ENCODE measurements at regions not wholly inside any gene's neighbourhood (a gene's known extent, or its start where the extent isn't known, plus 50 kb on each side); places are given as distances from the start of the nearest gene placed in this dataset.
"Not testable (repeated sequence)": the region's sequence is repeated elsewhere in the genome, so short reads cannot be mapped to it uniquely, and the experiment has no call there.

DNA sequence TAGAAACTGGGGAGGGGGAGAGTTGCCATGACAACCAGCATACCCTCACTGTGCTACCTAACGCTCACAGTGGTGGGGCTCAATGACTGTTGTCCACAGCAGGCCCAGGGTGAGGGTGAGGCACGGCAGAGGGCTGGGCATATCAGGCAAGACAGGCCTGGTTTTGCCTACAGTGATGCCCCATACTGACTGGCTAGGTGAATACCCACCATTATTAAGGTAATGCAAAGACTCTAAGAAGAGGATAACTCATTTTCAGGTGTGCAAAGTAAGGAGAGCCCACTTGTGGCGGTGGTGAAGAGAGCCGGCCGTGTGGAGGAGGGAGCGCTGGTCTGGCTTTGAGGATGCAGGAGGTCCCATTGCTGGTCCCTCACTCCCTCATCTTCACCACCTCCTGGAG is 422.3 kb downstream of the FUT8 start:
- no peak for DNase-seq

DNA sequence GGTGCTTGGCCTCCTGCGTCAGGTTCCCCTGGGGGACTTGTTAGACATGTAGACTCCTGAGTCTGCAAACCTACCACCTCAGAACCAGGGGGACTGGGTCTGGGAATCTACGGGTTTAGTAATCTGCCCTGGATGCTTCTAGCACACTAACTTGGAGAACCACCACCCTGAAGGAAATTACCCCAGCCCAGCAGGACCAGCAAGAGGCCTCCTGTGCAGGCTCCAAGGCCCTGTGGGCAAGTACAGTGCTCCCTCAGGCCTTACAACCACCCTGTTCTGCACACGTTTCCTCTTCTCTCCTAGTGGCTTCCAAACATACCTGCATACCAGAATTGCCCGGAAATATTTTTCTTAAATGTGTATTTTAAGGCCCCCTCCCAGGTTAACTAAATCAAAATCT is 423.0 kb downstream of the FUT8 start:
- no peak for DNase-seq

DNA sequence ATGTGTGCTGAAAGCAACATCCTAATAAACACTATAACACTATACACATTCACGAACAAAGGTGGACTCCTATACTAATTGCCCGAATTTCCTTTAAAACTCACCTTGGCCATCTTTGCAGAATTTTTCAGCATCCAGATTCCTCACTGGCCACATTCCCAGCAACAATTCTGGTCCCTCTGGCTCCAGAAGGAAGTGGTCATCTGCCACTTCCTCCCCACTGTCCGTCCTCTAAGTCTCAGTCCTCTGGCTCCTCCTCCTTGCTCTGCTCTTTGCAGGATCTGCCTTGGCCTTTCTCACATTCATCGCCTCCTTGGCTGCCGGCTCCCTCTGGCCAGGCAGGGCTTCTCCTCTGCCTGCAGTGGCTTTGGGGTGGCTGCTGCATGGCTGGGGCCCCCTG is 426.0 kb downstream of the FUT8 start:
- DNase-seq, result no peak

DNA sequence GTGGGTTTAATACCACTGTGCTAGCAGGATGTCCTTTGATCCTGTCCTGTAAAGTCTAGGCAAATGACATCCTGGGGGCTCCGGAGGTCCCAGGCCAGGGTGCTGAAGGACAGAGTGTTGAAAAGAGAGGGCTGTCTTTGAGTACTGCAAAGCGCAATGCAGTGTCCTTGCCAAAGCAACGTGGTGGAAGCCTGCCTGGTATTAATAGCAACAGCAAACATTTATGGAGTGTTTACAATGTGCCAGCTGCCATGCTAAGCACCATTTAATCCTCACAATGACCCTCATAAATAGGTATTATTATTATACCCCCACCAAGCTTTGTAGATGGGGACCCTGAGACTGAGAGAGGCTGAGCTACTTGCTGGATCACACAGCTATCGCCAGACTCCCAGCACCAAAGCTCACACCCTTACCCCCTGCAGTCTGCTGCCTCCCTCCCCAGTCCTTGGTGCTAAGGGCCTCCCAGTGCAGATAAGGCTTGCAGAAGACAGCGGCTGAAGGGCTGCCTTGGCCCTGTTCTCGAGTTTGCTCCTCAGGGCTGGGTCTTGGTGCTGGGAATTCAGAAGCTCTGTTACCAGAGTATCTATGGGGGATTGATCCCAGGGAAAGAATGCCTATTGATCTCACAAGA is 427.7 kb downstream of the FUT8 start:
- no peak for DNase-seq

DNA sequence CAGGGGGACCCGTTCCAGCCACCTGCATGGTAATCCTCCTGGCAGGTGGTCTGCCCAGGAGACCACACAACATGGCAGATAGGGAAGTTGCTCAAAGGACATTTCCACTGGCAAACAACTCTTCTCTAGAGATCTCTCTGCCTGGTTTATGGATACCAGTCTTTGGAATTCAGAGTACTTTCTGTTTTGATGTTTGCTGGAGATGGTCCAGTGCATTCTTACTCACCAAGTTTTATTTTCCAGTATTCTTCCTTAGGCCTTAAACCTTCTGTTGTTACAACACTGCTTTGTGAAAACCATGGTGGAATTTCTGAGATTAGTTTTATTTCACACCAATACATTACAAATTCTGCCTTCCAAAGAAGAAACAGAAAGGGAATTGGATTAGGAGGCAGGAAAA is 428.3 kb downstream of the FUT8 start:
- DNase-seq, result no peak

DNA sequence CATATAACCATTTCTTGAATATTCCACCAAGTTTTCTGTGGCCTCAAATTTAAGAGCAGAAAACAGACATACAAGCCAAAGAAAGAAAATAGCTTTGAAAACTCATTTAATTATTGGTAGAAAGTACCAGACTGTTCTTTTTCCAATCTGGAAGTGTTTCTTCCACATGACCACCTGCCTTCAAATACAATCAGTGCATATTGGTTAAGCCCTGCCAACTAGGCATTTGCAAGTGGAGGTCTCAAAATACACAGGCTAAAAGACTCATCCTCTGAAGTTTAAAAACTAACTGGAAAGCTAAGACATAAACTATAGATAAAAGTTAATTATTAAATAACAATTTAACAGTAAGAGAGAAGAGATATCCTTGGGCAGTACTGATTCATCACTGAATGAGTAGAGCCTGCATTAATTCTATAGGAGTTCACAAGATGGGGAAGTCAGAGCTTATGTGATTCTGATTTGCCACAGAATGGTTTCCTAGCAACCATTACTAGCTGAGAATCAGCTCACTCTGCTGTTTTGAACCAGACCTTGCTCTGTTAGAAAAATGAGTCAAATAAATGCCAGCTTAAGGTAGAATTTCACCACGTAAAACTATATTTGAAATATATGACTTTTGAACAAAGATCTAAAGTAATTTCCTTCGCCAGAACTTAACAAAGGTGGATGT is 433.8 kb downstream of the FUT8 start:
- DNase-seq, result no peak

DNA sequence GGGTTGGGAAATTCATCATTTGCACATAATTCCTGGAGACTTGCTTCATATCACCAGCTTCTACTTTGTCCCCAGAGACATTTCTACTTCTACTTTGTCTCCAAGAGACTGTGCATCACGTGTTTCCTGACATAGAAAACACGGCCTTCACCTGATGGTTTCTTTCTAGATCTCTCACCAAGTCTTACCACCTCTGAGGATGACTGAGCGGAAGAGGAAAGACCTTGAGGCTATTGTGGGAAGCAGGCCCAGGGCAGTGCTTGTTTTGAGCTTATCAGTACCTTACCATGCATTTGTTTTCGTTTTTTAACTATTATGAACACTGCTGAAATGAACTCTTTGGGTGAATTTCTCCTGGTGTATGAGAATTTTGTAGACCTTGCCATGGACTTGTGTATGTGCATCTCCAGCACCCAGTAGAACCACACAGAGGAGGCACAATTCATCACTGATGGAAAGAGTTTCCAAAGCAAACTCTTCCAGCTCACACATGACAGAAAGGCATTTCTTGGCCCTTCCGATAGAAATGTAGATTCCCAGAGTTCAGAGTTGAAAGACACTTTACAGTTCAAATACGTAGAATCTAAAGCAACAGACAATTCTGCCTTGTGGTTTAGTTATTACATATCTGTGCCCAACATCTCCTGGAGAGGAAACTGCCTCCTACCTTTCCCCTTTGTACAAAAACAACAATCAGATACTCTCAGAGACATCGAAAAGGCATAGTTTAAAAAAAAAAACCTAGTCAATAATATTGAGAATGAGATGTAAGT is 434.7 kb downstream of the FUT8 start:
- DNase-seq, result no peak

DNA sequence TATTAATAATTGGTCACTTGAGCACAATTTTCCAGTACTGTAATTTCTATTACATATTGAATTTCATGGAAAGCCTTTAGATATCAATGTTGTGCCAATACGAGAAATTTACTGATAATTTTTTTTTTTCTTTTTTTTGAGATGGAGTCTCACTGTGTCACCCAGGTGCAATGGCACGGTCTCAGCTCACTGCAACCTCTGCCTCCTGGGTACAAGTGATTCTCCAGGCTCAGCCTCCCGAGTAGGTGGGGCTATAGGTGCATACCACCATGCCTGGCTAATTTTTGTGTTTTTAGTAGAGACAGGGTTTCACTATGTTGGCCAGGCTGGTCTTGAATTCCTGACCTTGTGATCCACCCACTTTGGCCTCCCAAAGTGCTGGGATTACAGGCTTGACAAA is 435.4 kb downstream of the FUT8 start:
- DNase-seq, result not testable (repeated sequence)

DNA sequence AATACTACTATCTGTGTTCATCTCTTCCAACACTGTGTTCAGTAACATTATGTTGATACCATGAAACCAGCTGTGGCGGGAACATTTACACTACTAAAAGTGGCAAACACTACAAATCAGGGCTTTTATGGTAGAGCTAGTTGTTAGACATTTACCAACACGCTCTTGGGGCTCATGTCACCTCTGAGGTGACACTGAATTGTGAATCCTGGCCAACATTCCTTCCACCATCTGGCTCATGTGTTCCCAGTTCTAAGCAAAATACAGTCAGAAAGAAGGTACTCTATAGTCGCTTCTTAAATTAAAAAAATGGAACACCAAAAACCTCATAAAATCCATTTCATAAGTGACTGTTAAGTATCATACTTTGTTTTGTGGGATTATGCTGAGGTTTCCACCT is 436.6 kb downstream of the FUT8 start:
- DNase-seq, result no peak

DNA sequence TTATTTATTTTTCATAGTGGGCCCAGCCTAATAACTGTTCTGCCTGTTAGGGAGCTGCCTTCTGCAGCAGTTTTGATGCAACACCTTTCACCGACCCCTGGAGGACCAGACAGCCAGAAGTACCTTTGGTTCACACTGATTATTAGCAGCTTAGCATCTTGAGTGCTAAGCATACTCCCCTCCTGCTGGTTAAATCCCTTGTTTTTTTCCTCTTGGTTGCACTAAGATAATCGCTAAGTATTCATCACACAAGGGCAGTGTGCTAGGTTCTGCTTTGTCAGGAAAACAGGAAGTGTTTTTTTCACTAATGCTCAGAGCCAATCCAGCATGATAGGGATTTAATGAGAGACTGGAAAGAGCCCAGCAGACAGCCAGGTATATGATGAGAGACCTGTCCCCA is 437.0 kb downstream of the FUT8 start:
- no peak for DNase-seq

DNA sequence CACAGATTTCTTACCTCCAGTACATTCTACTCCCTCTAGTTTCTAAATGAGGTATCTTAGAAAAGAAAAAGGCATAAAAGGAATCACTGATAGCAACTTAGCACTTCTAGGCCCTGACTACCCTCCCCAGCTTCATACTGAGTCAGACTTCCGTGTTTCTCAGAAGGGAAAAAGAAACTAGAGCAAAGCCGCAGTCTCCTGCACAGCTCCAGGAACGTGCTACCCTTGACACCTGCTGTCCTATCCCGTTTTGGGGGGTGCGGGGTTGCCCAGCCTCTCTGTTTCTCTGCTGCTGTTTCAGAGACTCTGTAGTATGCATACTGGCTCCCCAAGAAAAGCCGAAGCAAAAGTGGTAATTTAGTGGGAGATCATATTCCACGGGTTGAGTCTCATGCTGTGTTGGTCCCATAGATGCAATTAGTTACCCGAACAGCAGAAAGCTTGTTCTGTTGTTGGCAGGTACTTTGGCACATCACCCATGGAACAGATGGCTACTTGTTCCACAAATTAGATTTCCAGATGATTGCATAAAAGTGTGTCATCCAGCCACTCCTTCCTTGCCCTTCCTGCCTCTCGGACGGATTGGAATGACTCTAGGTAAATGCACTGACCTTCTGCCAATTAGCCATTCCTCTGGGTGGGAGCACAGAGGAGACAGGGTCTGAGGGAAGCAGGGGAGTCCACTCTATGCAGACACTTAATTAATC is 438.1 kb downstream of the FUT8 start:
- DNase-seq, result peak; percentile 14

DNA sequence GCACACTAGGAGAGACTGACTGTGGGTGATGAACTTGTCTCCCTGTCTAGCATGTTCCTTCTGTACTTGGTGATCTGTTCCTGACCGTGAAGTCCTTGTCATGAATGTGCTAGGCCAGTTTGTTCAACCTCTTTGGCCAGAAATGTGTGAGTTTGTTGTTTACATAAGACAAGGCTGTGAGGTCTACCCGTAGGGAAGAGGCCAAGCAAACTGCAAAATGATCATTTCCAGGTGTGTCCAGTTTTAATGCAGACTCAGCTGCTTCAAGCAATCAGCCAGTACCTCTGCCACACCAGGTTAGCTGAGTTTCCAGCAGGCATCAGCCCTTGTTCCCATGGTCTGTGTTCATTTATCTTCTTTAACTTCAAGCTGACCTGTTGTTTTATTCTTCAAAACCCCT is 440.2 kb downstream of the FUT8 start:
- no peak for DNase-seq

DNA sequence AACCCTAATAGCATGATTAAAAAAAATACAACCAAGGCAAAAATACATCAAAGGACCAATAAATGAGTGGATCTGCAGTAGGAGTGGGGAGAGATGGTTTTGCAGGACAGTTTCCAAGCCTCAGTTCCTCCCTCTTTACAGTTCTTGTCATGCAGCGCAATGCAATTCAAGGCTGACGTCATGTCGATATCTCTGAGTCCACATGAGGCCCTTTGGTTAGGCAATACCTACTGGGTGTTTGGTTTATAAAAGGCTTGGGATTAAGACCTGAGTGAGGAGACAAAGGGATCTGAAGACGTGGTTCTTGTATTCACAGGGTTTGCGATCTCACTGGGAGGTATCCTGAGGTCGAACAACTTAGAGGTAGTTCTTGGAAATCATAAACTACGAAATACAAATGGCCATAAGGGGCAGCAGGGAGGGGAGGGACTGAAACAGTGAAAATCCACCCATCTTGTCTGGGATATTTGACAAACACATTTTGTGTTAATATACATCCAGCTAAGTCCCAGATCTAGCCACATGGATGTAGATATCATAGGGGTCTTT is 441.0 kb downstream of the FUT8 start:
- no peak for DNase-seq

DNA sequence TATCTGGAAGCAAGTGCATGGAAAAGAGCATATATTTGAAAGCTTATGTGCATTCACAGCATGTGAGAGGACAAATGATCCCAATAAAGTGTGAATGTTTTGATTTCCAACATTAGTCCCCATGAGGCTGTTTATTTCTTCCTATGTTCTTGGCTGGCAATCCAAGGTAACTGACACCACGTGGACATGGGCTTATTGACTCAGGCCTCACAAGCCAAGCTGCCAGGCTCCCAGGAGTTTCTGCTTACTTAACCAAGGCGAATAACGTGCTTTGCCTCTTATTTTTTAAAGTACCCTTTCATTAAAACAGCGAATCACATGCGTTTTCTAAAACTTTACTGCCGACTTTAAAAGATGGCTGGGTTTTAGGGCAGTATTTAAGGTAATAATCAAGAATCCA is 441.7 kb downstream of the FUT8 start:
- no peak for DNase-seq

DNA sequence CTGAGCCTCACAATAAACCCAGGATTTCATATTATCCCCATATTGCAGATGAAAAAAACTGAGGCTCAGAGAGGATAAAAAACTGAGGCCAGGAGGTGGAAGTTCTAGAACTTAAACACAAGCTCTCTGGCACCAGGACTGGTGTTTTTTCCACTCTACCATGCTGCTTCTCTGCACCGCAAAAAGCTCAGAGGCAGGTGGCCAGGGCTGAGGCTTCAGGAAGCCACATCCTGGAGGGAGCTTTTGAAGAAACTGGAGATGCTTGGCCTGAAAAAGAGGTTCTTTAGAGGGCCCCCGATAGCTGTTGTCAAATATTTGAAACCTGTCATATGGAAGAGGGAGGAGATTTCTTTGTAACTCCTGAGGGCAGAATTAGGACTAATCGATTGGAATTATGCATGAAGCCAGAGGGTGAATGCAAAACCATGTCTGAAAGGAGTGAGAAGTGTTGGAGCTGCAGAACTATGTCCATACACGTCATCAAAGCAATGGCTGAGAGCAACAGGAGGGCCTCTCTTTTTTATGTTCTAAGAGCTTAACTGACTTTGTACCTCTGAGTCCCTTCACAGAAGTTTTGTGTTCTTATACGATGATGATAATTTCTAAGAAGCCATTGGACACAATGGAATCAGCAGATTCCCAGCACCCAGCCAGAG is 448.6 kb downstream of the FUT8 start:
- DNase-seq, result no peak

DNA sequence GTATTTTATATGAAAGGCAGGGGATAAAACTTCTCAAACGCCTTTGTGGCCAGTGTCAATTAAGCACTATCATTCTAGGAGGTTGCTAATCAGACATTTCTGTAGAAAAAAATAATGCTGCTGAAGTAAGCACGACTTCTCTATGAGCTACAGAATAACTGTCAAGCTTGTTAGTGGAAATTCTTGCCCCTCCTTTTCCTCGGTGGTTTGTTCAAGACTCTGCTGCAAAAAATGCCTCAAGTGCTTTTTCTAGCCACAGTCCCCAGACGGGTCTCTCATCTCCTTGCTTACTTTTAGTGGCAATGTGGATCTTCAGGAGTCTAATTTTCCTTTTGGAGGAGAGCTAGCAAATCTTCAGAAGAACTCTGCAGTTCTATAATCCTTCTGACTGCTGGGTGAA is 452.0 kb downstream of the FUT8 start:
- DNase-seq, result no peak

DNA sequence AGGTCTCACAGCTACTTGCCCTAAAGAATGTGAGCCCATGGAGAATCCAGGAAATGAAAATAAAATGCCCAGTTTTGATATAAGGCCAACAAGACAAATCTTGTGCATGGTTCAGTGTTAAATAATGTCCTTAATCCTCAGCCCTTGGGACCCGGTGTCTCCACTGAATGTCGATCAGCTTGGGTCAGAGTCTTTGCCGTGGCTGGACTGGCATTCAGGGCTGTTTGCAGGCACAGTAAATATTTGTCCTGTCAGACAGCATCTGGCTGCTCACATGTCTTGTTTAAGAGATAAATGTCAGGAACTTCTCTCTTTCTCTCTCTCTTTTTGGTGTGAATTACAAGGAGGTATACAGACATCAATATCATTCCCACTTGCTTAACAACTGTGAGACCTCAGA is 452.5 kb downstream of the FUT8 start:
- DNase-seq, result no peak

DNA sequence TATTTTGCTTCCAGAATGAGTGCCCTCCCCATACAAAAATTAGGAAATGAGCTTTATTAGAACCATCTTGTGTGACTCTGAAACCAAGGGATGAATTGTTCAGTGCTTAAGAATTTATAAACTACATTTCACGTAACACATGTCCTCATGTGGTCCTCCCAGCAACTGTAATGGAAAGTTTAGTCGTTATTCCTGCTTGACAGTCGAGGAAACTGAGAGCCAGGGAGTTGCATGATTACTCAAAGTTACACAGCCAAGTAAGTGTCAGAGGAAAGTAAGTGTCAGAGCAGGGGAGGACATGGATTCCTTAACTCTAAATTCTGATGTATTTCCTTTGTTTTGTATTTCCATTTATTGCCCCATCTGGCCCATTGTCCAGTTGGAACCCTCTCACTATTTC is 453.9 kb downstream of the FUT8 start:
- DNase-seq, result no peak

DNA sequence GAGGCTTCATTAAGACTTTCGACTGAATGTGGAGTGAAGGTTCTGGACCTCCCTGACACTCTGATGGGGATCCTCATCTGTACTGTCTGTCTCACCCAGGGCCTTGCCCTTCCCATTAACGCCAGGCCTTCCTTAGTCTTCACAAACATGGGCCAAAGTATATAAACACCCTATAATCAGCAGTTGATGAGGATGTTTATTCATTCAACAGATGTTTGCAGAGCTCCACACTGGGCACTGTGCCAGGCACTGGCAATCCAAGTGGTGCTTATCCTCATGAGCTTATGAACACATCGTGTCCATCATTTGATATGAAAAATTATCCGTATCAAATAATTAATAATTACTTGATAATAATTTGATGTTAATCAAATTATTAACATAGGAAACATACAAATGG is 454.4 kb downstream of the FUT8 start:
- DNase-seq, result no peak

DNA sequence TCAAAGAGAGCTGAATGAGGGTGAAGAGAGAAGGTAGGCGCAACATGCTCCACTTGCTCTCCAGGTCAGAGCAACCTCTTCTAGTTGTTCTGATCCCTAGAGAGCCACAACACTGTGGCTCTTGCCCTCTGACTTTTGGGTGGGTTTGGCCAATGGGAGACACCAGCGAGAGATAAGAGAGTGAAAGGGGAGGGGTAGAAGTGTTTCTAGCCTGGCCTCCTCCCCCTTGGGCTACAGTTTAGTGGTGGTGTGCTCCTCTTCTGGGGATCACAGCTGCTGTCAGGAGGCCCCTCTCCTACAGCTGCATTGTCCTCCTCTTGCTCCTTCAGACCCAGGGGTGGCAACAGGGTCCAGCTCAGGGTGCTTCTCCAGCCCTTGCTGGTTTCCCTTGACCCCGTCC is 454.8 kb downstream of the FUT8 start:
- no peak for DNase-seq

DNA sequence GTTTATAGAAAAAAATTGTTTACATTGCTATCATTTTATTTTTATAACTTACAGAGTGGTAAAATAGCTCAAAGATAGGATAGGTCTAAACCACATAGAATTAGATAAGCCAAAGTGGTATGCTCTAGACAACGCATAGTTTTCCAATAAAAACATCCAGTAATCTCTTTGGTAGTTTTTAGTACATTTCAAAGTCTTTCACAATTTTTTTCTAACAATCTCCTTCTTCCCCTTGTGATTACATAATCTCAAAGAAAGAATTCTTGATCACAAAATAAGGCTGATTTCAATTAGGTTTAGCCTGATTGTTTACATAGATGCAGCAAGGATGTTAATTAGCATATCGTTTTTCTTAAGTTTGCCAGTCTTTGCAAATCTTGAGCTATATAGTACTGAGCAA is 460.0 kb downstream of the FUT8 start:
- DNase-seq, result no peak

DNA sequence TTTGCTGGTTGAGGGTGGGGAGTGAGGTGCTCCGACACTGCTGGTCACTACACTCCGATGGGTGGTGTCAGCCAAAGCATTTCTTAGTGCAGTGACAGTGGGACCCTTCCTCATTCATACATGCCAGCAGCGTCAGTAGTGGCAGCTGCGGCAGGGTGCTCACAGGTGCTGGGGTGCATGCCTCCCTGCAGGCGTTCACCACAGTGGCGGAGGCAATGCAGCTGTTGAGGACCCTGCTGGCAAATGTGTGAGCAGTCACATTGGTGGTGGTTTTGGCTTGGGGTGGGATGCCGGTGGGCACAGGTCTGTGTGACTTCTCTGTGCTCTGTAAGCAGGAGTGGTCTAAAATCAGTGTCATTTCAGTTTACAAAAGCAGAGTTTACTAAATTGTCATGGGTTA is 464.6 kb downstream of the FUT8 start:
- DNase-seq, result no peak

Data from occipital lobe (tissue), 1 donor.